OCI-M2 (cell line): ENCODE measurements at regions not wholly inside any gene's neighbourhood (a gene's known extent, or its start where the extent isn't known, plus 50 kb on each side); places are given as distances from the start of the nearest gene placed in this dataset.

Experiments used
- DNase-seq: peaks from one replicate; lab custom pipeline; 2025; ENCODE audit not compliant: unreplicated experiment; lab: John Stamatoyannopoulos, UW

- DNase-seq, result no peak
Measured at GRCh38 chr18:41155025-41155424, 800.0 kb upstream of the PIK3C3 start.

GRCh38 chr18:41153871-41154270, 801.2 kb upstream of the PIK3C3 start:
- DNase-seq, result no peak

GRCh38 chr18:41150316-41150715, 804.7 kb upstream of the PIK3C3 start:
- no peak for DNase-seq

GRCh38 chr18:41146301-41146700, 808.7 kb upstream of the PIK3C3 start:
- DNase-seq, result no peak

GRCh38 chr18:41145516-41145915, 809.5 kb upstream of the PIK3C3 start:
- no peak for DNase-seq

- no peak for DNase-seq
Measured at GRCh38 chr18:41144441-41144840, 810.6 kb upstream of the PIK3C3 start.

GRCh38 chr18:41140506-41140905, 814.5 kb upstream of the PIK3C3 start:
- no peak for DNase-seq

- no peak for DNase-seq
Measured at GRCh38 chr18:41135146-41135545, 819.9 kb upstream of the PIK3C3 start.

- DNase-seq, result no peak
Measured at GRCh38 chr18:41134426-41134825, 820.6 kb upstream of the PIK3C3 start.

- DNase-seq, result no peak
Measured at GRCh38 chr18:41131050-41131449, 824.0 kb upstream of the PIK3C3 start.

GRCh38 chr18:41128545-41128944, 826.5 kb upstream of the PIK3C3 start:
- no peak for DNase-seq

- no peak for DNase-seq
Measured at GRCh38 chr18:41128126-41128525, 826.9 kb upstream of the PIK3C3 start.

GRCh38 chr18:41126541-41127235, 828.3 kb upstream of the PIK3C3 start:
- DNase-seq, result no peak

GRCh38 chr18:41121116-41121826, 833.8 kb upstream of the PIK3C3 start:
- DNase-seq, result no peak

GRCh38 chr18:41119031-41119430, 836.0 kb upstream of the PIK3C3 start:
- no peak for DNase-seq

GRCh38 chr18:41113885-41114482, 841.0 kb upstream of the PIK3C3 start:
- DNase-seq, result no peak

GRCh38 chr18:41099451-41099850, 855.6 kb upstream of the PIK3C3 start:
- no peak for DNase-seq

- DNase-seq, result no peak
Measured at GRCh38 chr18:41096504-41096903, 858.5 kb upstream of the PIK3C3 start.

GRCh38 chr18:41077076-41077475, 878.0 kb upstream of the PIK3C3 start:
- no peak for DNase-seq

GRCh38 chr18:41075212-41075611, 879.8 kb upstream of the PIK3C3 start:
- no peak for DNase-seq

GRCh38 chr18:41073372-41073954, 881.6 kb upstream of the PIK3C3 start:
- DNase-seq, result no peak

GRCh38 chr18:41072946-41073345, 882.1 kb upstream of the PIK3C3 start:
- DNase-seq, result no peak
